NB4 (cell line): ENCODE measurements at regions not wholly inside any gene's neighbourhood (a gene's known extent, or its start where the extent isn't known, plus 50 kb on each side); places are given as distances from the start of the nearest gene placed in this dataset.

Source experiments
- CTCF ChIP-seq: IDR thresholded peaks from one replicate; pipeline ENCODE4 v1.5.1; 2012; ENCODE audit warnings: low read depth, low read length
- POLR2A ChIP-seq: IDR thresholded peaks from 2 replicates; pipeline ENCODE4 v1.6.1; 2011; ENCODE audit warnings: mild to moderate bottlenecking; ENCODE audit not compliant: insufficient read length; ENCODE audit errors: extremely low read depth

GRCh38 chr20:10922506-10922905, 248.7 kb upstream of the JAG1 start:
- TF ChIP-seq CTCF (no peak), POLR2A (no peak)
